ENCODE measurements at regions not wholly inside any gene's neighbourhood (a gene's known extent, or its start where the extent isn't known, plus 50 kb on each side); places are given as distances from the start of the nearest gene placed in this dataset.
A peak's percentile ranks its signal among the peaks of the same experiment; 100 is the strongest.

- no peak for DNase-seq
Observed at GRCh38 chr6:6895929-6896328, 211.8 kb upstream of the RREB1 start.

- no peak for DNase-seq
Observed at GRCh38 chr6:6897140-6897539, 210.6 kb upstream of the RREB1 start.

GRCh38 chr6:6900569-6901204 lies 207.1 kb upstream of the RREB1 start:
- DNase-seq = no peak

GRCh38 chr6:6901205-6901719 lies 206.5 kb upstream of the RREB1 start:
- no peak for DNase-seq

- DNase-seq = no peak
Observed at GRCh38 chr6:6901945-6902344, 205.8 kb upstream of the RREB1 start.

- DNase-seq = no peak
Observed at GRCh38 chr6:6905961-6906518, 201.7 kb upstream of the RREB1 start.

- DNase-seq = no peak
Observed at GRCh38 chr6:6906570-6907213, 201.1 kb upstream of the RREB1 start.

GRCh38 chr6:6907286-6907685 lies 200.5 kb upstream of the RREB1 start:
- DNase-seq = no peak

- DNase-seq = no peak
Observed at GRCh38 chr6:6908121-6908520, 199.6 kb upstream of the RREB1 start.

- DNase-seq = no peak
Observed at GRCh38 chr6:6909111-6909510, 198.7 kb upstream of the RREB1 start.

- no peak for DNase-seq
Observed at GRCh38 chr6:6910734-6911295, 196.9 kb upstream of the RREB1 start.

GRCh38 chr6:6911391-6911790 lies 196.4 kb upstream of the RREB1 start:
- DNase-seq = no peak

GRCh38 chr6:6912817-6913744 lies 194.7 kb upstream of the RREB1 start:
- no peak for DNase-seq

GRCh38 chr6:6915219-6915618 lies 192.5 kb upstream of the RREB1 start:
- no peak for DNase-seq

- DNase-seq = no peak
Observed at GRCh38 chr6:6915813-6916547, 191.8 kb upstream of the RREB1 start.

- DNase-seq = no peak
Observed at GRCh38 chr6:6916598-6916997, 191.2 kb upstream of the RREB1 start.

GRCh38 chr6:6918216-6918983 lies 189.4 kb upstream of the RREB1 start:
- DNase-seq = peak; percentile 81

GRCh38 chr6:6919173-6919572 lies 188.6 kb upstream of the RREB1 start:
- DNase-seq = no peak

GRCh38 chr6:6920114-6920986 lies 187.4 kb upstream of the RREB1 start:
- DNase-seq = no peak

GRCh38 chr6:6920987-6921313 lies 186.8 kb upstream of the RREB1 start:
- DNase-seq = no peak

- DNase-seq = no peak
Observed at GRCh38 chr6:6922166-6922565, 185.6 kb upstream of the RREB1 start.

Data from activated CD8-positive, alpha-beta memory T cell treated with anti-CD3 and anti-CD28 coated beads for 24 hours (primary cell).